HG02981 (cell line): ENCODE measurements at regions not wholly inside any gene's neighbourhood (a gene's known extent, or its start where the extent isn't known, plus 50 kb on each side); places are given as distances from the start of the nearest gene placed in this dataset.
"Not testable (repeated sequence)": the region's sequence is repeated elsewhere in the genome, so short reads cannot be mapped to it uniquely, and the experiment has no call there.

Experiments used
- ATAC-seq: cut with Tn5 transposase; IDR thresholded peaks from one replicate; pipeline ENCODE4 v1.9.1; 2021; ENCODE audit warnings: mild to moderate bottlenecking, moderate library complexity; ENCODE audit not compliant: unreplicated experiment

- ATAC-seq, result no peak
These were observed 224.9 kb upstream of the TMEM229A start for GRCh38 chr7:124257638-124258308.

DNA sequence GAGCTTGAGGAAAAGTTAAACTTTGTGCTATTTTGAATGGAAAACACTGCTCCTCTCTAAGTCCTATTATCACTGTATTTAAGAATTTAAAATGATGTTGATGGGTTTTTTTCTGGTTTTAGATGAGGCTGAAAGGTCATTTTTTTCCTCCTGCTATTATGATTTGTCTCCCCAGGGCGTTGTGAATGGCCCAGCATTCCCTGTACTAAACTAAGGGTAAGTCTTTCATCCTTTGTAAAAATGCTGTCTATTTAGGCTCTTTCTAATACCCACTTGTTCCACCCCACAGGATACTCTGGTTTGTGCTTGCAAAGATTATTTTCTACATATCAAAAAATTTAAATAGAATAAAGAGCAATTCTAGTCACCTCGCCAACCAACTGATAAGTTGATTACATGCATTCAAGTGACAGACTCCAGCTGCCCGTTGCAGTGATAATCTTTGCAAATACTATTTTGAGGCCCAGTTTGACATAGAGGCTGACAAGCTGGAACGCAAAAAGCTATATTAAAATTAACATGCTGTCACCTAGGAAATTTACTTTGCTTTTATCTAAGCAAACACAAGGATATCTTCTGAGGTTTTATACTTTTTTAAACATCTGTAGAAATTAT lies 222.3 kb upstream of the TMEM229A start:
- ATAC-seq, result no peak

DNA sequence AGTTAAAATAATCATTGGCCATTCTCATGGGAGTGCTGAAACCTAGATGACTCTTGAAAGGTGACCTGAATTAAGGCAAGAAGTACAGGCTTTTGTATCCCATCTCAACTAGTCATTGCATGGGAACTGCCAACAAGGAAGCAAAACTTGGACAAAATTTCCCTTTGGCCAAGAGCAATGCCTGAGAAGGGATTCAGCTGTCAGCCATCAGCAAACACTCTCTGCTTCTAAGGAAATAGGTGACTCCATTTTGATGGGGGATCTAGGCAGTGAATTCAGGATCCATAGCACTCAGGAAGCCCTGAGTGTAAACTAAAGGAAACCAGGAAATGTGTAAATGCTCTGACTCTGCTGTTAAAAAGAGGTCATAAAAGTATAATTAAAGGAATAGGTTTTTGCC lies 221.5 kb upstream of the TMEM229A start:
- no peak for ATAC-seq

- ATAC-seq, result no peak
These were observed 218.8 kb upstream of the TMEM229A start for GRCh38 chr7:124251636-124252035.

DNA sequence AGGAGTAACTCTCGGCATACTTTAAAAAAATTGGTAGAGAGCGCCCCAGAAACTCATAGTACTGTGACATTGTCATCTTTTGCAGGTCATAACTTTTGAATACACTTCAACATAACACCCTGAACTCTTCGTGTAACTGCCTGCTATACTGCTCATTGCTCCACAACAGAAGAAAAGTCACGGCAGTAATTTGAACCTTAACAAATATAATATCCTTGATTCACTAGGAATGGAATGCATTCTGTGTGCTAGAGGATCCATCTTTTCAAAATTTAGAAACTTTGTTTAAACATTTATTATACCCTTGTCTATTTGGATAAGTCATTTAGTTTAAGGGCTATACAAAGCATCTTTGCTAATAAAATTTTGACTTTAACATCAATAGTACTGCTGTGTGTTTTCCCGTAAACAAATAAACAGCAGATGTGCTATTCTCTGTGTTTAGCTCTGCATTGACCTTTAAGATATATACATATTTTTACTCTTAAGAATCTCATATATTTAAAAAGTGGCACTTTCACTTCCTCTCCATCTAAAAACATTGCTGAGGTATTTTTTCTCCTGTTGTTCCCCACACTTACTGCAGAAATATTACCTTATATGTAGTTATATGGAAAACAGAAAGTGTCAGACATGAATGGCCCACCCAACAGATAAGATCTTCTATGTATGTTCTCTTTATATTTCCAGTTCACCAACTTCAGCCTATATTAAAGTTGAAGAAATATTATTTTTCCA lies 217.6 kb upstream of the TMEM229A start:
- no peak for ATAC-seq

DNA sequence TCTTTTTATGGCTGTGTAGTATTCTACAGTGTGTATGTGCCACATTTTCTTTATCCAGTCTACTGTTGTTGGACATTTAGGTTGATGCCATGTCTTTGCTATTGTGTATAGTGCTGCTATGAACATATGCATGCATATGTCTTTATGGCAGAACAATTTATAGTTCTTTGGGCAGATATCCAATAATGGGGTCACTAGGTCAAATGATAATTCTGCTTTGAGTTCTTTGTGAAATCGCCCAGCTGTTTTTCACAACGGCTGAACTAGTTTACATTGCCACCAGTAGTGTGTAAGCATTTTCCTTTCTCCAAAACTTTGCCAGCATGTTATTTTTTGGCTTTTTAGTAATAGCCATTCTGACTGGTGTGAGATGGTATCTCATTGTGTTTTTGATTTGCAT lies 214.8 kb upstream of the TMEM229A start:
- ATAC-seq, result no peak

DNA sequence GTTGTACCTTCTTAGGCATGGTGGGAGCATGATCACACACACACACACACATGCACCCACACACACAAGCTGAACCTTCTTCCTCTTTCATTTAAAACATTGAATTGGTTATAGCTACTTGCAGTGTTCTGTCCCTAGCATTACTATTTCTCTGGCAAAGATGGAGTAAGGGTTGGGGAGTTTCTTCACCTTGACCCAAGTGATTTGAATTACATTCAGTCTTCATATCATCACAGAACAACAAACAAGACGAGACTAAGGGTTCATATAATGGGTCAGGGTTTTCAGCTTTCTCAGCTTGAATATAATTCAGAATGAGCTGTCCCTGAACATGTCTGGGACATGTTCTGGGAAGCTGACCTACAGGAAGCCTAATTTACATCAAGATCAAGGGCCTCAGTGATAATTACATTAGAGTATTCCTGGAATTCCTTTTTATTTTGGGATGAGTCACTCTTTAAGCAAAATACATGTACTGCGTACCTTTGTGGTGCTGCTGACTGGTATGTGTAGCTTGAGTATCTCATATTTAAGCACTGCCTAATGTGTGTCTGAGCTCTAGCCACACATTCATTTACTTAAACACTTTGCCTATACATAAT lies 213.5 kb upstream of the TMEM229A start:
- no peak for ATAC-seq

GRCh38 chr7:124244469-124244868 lies 211.6 kb upstream of the TMEM229A start:
- not testable (repeated sequence) for ATAC-seq

DNA sequence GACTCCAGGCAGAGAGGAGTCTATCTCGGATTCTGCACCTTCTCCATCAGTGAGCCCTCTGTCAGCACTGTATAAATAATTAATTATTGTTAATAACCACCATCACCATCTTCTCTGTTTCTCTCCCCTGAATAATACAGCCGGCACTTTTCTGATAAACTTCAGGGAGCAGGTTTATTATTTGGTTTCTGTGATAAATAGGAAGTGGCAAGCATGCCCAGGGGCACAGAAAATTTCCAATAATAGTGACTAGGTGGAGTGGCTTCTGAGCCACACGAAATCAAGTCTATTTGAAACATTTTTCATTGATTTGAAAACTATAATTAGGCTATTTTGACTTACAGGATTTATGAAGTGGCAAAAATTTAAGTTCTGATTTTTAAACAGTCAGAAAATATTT lies 186.8 kb upstream of the TMEM229A start:
- no peak for ATAC-seq

GRCh38 chr7:124208642-124209041 lies 175.8 kb upstream of the TMEM229A start:
- no peak for ATAC-seq

DNA sequence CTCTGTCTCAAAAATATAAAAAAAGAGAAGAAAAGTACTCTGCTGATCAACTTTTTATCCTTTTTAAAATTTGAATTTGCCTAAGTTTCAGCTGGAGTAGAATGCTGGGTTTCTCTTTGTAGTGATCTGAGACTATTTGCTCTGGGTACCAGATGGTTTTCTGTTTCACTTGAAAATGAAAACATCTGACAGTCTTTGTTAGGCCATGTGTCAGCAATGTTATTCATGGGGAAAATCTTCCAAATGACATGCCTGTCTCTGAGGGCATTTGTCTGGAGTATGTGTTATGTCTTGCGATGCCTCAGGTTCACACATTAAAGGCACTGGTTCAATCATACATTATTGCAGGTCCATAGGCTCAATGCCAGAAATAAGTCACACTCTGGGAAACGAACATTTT lies 175.3 kb upstream of the TMEM229A start:
- ATAC-seq, result no peak

- no peak for ATAC-seq
These were observed 172.7 kb upstream of the TMEM229A start for GRCh38 chr7:124205526-124205925.

- no peak for ATAC-seq
These were observed 169.7 kb upstream of the TMEM229A start for GRCh38 chr7:124202546-124202945.

DNA sequence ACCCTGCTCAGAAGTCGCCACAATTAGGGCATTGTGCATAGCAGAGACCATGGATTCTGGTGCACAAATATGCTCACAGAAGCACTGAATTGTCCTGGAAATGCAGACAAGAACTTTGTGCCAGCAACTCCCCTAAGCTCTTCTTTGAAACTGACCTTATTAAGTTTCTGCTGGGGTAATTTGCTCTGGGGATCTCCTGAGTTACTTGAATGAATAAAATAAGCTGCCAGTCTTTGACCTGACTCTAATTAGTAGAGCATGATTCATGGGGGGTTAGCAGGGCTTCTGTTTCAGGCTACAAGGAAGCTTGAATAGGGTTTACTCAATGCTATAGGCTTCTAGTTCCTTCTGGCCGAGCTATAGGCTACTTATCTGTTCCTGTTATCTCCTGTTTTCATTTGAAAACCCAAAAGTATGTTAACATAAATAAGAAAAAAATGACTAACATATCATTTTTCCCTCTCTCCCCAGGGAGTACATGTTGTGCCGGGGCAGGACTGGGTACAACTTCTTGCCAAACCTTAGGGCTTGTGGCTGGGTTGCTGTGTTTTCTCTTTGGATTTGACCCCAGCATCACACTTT lies 169.0 kb upstream of the TMEM229A start:
- no peak for ATAC-seq

- ATAC-seq, result no peak
These were observed 163.7 kb upstream of the TMEM229A start for GRCh38 chr7:124196519-124196918.

DNA sequence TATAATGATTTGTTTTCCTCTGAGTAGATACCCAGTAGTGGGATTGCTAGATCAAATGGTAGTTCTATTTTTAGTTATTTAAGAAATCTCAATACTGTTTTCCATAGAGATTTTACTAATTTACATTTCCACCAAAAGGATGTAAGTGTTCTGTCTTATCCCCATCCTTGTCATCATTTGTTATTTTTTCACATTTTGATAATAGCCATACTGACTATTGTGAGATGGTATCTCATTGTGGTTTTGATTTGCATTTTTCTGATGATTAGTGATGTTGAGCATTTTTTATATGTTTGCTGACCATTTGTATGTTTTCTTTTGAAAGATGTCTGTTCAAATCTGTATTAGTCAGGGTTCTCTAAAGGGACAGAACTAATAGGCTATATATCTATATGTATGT lies 160.0 kb upstream of the TMEM229A start:
- ATAC-seq, result no peak

- no peak for ATAC-seq
These were observed 158.8 kb upstream of the TMEM229A start for GRCh38 chr7:124191713-124192112.

GRCh38 chr7:124191030-124191429 lies 158.2 kb upstream of the TMEM229A start:
- no peak for ATAC-seq

DNA sequence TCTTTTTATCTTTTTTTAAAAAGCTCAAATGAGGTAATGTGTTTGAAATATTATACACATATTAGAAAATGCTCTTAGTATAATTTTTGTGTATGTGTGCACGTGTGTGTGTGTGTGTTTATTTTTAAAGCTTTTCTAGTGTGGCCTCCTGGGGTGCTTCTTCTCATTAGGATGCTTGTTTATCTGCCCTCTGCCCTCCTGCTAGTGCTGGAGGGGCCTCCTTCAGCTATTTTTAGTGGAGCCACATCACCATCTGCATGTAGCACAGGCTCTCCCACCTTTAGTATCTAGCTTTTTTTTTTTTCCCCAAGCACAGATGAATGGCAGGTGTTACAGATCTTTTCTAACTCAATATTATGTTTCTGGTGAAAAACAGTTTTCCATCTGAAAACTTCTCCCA lies 155.7 kb upstream of the TMEM229A start:
- no peak for ATAC-seq

- ATAC-seq, result no peak
These were observed 155.1 kb upstream of the TMEM229A start for GRCh38 chr7:124187962-124188361.

- no peak for ATAC-seq
These were observed 150.8 kb upstream of the TMEM229A start for GRCh38 chr7:124183649-124184048.
